Bronchial epithelial cell (primary cell): ENCODE measurements at regions not wholly inside any gene's neighbourhood (a gene's known extent, or its start where the extent isn't known, plus 50 kb on each side); places are given as distances from the start of the nearest gene placed in this dataset.

ENCODE experiments used
- DNase-seq: peaks from one replicate; pipeline ENCODE4 v3.0.0-alpha.2; 2010; ENCODE audit warnings: low read depth
- FAIRE-seq: peaks from 2 replicates; lab custom pipeline; 2011; peaks lifted over from hg19 to GRCh38; lab: Jason Lieb, UNC
- H3K27me3 ChIP-seq: 2 replicates; pipeline ENCODE4 v1.5.1; 2011; ENCODE audit warnings: low read length; ENCODE audit not compliant: control insufficient read depth, insufficient read depth
- H3K36me3 ChIP-seq: 2 replicates; pipeline ENCODE4 v1.5.1; 2011; ENCODE audit warnings: low read length; ENCODE audit not compliant: control insufficient read depth, insufficient read depth
- H3K4me3 ChIP-seq: 2 replicates; pipeline ENCODE4 v1.5.1; 2011; ENCODE audit warnings: mild to moderate bottlenecking, low read depth, low read length, control low read depth
- CTCF ChIP-seq: IDR thresholded peaks from 2 replicates; pipeline ENCODE4 v1.5.1; 2011; ENCODE audit warnings: mild to moderate bottlenecking, moderate library complexity, low read length, control low read depth, inconsistent platforms; ENCODE audit not compliant: insufficient read depth, severe bottlenecking

GRCh38 chr7:54898659-54899340 lies 120.0 kb upstream of the EGFR start:
- DNase-seq: no peak
- TF ChIP-seq CTCF: no peak
- Histone ChIP-seq H3K27me3 (no peaks in the 10 kb centered on the region), H3K36me3 (no peaks in the 10 kb centered on the region), H3K4me3 (no peak overlapping the region)
- FAIRE-seq: no peak

- no peaks in the 10 kb centered on the region for H3K36me3 ChIP-seq
- DNase-seq: no peak
- no peak overlapping the region for H3K4me3 ChIP-seq
- FAIRE-seq: no peak
- H3K27me3 ChIP-seq: no peaks in the 10 kb centered on the region
- no peak for TF ChIP-seq CTCF
These were observed 117.0 kb upstream of the EGFR start for GRCh38 chr7:54901840-54902239.

- no peak for TF ChIP-seq CTCF
- no peaks in the 10 kb centered on the region for H3K36me3 ChIP-seq
- DNase-seq (peak; percentile 22), FAIRE-seq (no peak)
- H3K27me3 ChIP-seq: no peaks in the 10 kb centered on the region
- no peak overlapping the region for H3K4me3 ChIP-seq
These were observed 114.7 kb upstream of the EGFR start for GRCh38 chr7:54904130-54904529.

GRCh38 chr7:54904986-54905385 lies 113.8 kb upstream of the EGFR start:
- no peak for DNase-seq
- Histone ChIP-seq H3K4me3 (no peak overlapping the region), H3K36me3 (no peaks in the 10 kb centered on the region), H3K27me3 (no peaks in the 10 kb centered on the region)
- TF ChIP-seq CTCF: no peak
- FAIRE-seq: no peak

GRCh38 chr7:54906963-54907362 lies 111.9 kb upstream of the EGFR start:
- TF ChIP-seq CTCF: no peak
- FAIRE-seq: no peak

GRCh38 chr7:54907981-54908380 lies 110.8 kb upstream of the EGFR start:
- H3K4me3 ChIP-seq: no peak overlapping the region
- H3K27me3 ChIP-seq: no peaks in the 10 kb centered on the region
- FAIRE-seq (no peak), DNase-seq (peak; percentile 77)
- no peak for TF ChIP-seq CTCF
- no peaks in the 10 kb centered on the region for H3K36me3 ChIP-seq

More at GRCh38 chr7:54906963-54907362, 111.9 kb upstream of the EGFR start:
- Histone ChIP-seq H3K27me3 (no peaks in the 10 kb centered on the region), H3K4me3 (no peak overlapping the region), H3K36me3 (no peaks in the 10 kb centered on the region)
- no peak for DNase-seq
